ENCODE measurements at regions not wholly inside any gene's neighbourhood (a gene's known extent, or its start where the extent isn't known, plus 50 kb on each side); places are given as distances from the start of the nearest gene placed in this dataset.
"Not testable (repeated sequence)": the region's sequence is repeated elsewhere in the genome, so short reads cannot be mapped to it uniquely, and the experiment has no call there.

DNA sequence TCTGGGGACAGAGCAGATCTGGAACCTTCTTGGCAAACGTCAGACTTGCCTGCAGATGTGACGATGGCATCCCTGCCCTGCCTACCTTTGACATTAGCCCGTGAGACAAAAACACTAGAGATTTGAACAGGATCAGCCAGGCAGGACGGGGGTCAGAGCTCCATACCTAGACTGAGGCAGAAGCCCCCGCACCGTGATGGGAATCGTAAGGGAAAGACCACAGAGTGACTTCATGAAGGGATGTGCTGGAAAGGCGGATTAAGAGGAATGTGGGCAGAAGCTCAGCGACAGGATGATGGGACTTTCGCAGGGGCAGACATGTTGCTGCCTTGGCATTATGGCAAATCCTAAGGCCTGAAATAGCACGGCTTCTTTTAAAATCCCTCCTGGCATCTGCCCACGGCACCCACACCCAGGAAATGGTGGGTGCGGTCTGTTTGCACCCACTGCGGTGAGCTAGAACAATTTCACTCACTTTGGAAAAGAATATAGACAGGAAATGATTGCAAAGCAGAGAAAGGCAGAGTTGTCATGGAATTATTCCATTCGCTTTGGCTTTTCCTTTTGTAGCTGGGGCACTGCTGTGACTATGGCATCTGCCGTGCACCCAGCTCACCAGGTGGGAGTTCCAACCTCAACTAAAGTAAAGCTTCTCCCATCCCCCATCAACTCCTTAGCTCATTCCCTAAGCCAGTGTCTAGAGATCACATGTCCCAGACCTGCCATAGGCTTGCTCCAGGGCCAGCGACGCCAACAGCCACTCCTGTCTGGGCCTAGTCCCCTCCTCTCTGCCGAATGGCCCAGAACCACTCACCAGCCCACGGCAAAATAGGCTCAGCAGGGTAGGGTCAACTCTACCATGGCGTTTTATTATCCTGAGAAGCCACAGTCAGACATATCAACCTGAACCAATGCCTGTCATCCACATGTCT lies 112.7 kb upstream of the NPAS2 start:
- Histone ChIP-seq H3K9ac (ENCODE audit: low read length) (no peak overlapping the region), H3K4me3 (ENCODE audit: low read length) (no peak overlapping the region), H3K9me3 (ENCODE audit: control insufficient read depth, low read length) (no peaks in the 10 kb centered on the region), H3K36me3 (ENCODE audit: control insufficient read depth, insufficient read depth, low read length) (no peaks in the 10 kb centered on the region), H3K27me3 (ENCODE audit: control insufficient read depth, insufficient read depth, low read length) (no peaks in the 10 kb centered on the region), H3K4me1 (ENCODE audit: control insufficient read depth, insufficient read depth, low read length) (peaks cover 11% of the 10 kb centered on the region)

DNA sequence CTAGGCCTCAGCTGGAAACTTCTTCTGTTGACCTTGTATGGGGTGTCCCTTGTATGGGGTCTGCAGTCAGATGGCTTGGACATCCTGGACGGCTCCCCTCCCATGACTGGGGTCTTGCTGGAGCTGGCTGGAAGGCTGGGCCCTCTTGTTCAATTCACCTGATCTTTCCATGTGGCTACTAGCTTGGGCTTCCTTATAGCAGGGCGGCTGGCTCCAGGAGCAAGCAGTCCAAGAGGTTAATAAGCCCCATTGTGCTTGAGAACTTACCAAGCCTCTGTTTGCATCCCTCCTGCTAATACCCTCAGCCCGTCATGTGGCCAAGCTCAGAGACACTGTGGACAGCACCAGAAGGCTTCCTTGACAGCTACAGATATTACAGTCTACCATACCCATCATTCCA lies 111.6 kb upstream of the NPAS2 start:
- Histone ChIP-seq H3K4me1 (ENCODE audit: control insufficient read depth, insufficient read depth, low read length) (peaks cover 11% of the 10 kb centered on the region), H3K9me3 (ENCODE audit: control insufficient read depth, low read length) (no peaks in the 10 kb centered on the region), H3K9ac (ENCODE audit: low read length) (no peak overlapping the region), H3K36me3 (ENCODE audit: control insufficient read depth, insufficient read depth, low read length) (no peaks in the 10 kb centered on the region), H3K27me3 (ENCODE audit: control insufficient read depth, insufficient read depth, low read length) (no peaks in the 10 kb centered on the region), H3K4me3 (ENCODE audit: low read length) (no peak overlapping the region)

DNA sequence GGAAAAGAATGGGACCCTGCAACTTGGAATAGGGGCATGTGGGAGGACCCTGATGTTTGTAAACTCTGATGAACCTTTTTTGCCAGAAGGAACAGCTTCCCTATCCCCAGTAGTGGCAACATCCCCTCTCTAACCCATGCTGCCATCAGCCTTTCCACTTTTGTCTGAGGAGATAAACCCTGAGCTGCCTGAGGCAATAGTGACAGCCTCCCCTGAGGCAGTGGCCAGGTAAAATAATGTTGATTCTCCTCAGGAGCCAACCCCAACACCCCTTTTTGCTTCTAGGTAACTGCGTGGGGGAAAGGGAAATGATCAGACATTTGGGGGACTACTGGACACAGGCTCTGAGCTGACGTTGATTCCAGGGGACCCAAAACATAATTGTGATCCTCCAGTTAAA lies 106.8 kb upstream of the NPAS2 start:
- Histone ChIP-seq H3K9me3 (ENCODE audit: control insufficient read depth, low read length) (no peaks in the 10 kb centered on the region), H3K36me3 (ENCODE audit: control insufficient read depth, insufficient read depth, low read length) (no peaks in the 10 kb centered on the region), H3K4me3 (ENCODE audit: low read length) (no peak overlapping the region), H3K27me3 (ENCODE audit: control insufficient read depth, insufficient read depth, low read length) (no peaks in the 10 kb centered on the region), H3K4me1 (ENCODE audit: control insufficient read depth, insufficient read depth, low read length) (peaks cover 9% of the 10 kb centered on the region), H3K9ac (ENCODE audit: low read length) (no peak overlapping the region)

- not testable (repeated sequence) for H3K9me3 ChIP-seq (ENCODE audit: control insufficient read depth, low read length); H3K27me3 ChIP-seq (ENCODE audit: control insufficient read depth, insufficient read depth, low read length); H3K9ac ChIP-seq (ENCODE audit: low read length); H3K4me1 ChIP-seq (ENCODE audit: control insufficient read depth, insufficient read depth, low read length); H3K4me3 ChIP-seq (ENCODE audit: low read length); H3K36me3 ChIP-seq (ENCODE audit: control insufficient read depth, insufficient read depth, low read length)
Observed at GRCh38 chr2:100714396-100715010, 105.4 kb upstream of the NPAS2 start.

- not testable (repeated sequence) for H3K4me3 ChIP-seq (ENCODE audit: low read length); H3K36me3 ChIP-seq (ENCODE audit: control insufficient read depth, insufficient read depth, low read length); H3K4me1 ChIP-seq (ENCODE audit: control insufficient read depth, insufficient read depth, low read length); H3K27me3 ChIP-seq (ENCODE audit: control insufficient read depth, insufficient read depth, low read length); H3K9me3 ChIP-seq (ENCODE audit: control insufficient read depth, low read length); H3K9ac ChIP-seq (ENCODE audit: low read length)
Observed at GRCh38 chr2:100715861-100716260, 104.1 kb upstream of the NPAS2 start.

- H3K4me1 ChIP-seq (ENCODE audit: control insufficient read depth, insufficient read depth, low read length), result peaks cover 5% of the 10 kb centered on the region
- no peaks in the 10 kb centered on the region for H3K36me3 ChIP-seq (ENCODE audit: control insufficient read depth, insufficient read depth, low read length)
- no peaks in the 10 kb centered on the region for H3K27me3 ChIP-seq (ENCODE audit: control insufficient read depth, insufficient read depth, low read length)
- H3K4me3 ChIP-seq (ENCODE audit: low read length), result no peak overlapping the region
- H3K9me3 ChIP-seq (ENCODE audit: control insufficient read depth, low read length), result peaks cover 4% of the 10 kb centered on the region
- no peak overlapping the region for H3K9ac ChIP-seq (ENCODE audit: low read length)
Observed at GRCh38 chr2:100716581-100716980, 103.4 kb upstream of the NPAS2 start.

GRCh38 chr2:100718065-100718629 lies 101.8 kb upstream of the NPAS2 start:
- H3K4me1 ChIP-seq (ENCODE audit: control insufficient read depth, insufficient read depth, low read length), result peaks cover 5% of the 10 kb centered on the region

DNA sequence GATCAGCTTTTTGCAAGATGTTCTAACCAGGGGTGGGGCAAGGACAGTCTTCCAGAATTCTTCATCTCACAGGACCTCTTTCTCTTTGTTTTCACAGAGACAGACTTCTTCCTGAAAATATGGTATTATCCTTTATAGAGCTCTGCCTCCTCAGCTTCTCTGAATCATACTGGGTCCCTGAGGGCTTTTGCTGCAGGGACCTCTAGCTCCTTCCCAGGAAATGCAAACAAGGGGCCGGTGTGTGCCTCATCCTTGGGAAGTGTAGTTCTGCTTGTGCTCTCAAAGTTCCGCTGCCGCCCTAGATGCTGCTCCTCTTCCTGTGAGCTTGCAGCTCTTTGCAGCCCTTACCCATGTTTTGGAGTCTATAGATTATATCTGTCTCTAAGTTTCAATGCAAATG lies 99.5 kb upstream of the NPAS2 start:
- Histone ChIP-seq H3K36me3 (ENCODE audit: control insufficient read depth, insufficient read depth, low read length) (no peaks in the 10 kb centered on the region), H3K9me3 (ENCODE audit: control insufficient read depth, low read length) (peaks cover 4% of the 10 kb centered on the region), H3K4me1 (ENCODE audit: control insufficient read depth, insufficient read depth, low read length) (peaks cover 5% of the 10 kb centered on the region), H3K27me3 (ENCODE audit: control insufficient read depth, insufficient read depth, low read length) (no peaks in the 10 kb centered on the region), H3K4me3 (ENCODE audit: low read length) (no peak overlapping the region), H3K9ac (ENCODE audit: low read length) (no peak overlapping the region)

More at GRCh38 chr2:100718065-100718629, 101.8 kb upstream of the NPAS2 start:
- no peak overlapping the region for H3K9ac ChIP-seq (ENCODE audit: low read length)
- no peak overlapping the region for H3K4me3 ChIP-seq (ENCODE audit: low read length)
- no peaks in the 10 kb centered on the region for H3K27me3 ChIP-seq (ENCODE audit: control insufficient read depth, insufficient read depth, low read length)
- peaks cover 4% of the 10 kb centered on the region for H3K9me3 ChIP-seq (ENCODE audit: control insufficient read depth, low read length)
- H3K36me3 ChIP-seq (ENCODE audit: control insufficient read depth, insufficient read depth, low read length), result no peaks in the 10 kb centered on the region

DNA sequence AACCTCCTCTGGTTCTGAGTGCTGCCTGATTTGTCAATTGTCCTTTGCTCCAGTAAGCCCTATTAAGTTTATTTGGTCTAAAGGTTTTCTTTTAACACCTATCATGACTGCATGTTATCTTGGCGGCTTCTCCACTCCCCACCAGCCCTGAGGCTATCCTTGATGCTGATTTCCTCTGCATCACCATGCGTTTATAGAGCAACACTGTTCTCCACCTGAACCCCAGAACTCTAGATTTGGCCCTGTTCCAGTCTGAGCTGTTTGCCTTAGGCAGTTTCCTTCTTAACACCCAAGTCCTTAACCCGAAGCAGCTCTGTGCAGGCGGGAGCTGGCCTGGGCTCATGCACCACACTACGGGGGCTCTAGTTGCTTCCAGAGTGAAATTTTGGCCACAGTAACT lies 98.2 kb upstream of the NPAS2 start:
- H3K9ac ChIP-seq (ENCODE audit: low read length), result no peak overlapping the region
- H3K9me3 ChIP-seq (ENCODE audit: control insufficient read depth, low read length), result peaks cover 4% of the 10 kb centered on the region
- H3K36me3 ChIP-seq (ENCODE audit: control insufficient read depth, insufficient read depth, low read length), result no peaks in the 10 kb centered on the region
- no peaks in the 10 kb centered on the region for H3K27me3 ChIP-seq (ENCODE audit: control insufficient read depth, insufficient read depth, low read length)
- H3K4me3 ChIP-seq (ENCODE audit: low read length), result no peak overlapping the region
- H3K4me1 ChIP-seq (ENCODE audit: control insufficient read depth, insufficient read depth, low read length), result peaks cover under 1% of the 10 kb centered on the region

DNA sequence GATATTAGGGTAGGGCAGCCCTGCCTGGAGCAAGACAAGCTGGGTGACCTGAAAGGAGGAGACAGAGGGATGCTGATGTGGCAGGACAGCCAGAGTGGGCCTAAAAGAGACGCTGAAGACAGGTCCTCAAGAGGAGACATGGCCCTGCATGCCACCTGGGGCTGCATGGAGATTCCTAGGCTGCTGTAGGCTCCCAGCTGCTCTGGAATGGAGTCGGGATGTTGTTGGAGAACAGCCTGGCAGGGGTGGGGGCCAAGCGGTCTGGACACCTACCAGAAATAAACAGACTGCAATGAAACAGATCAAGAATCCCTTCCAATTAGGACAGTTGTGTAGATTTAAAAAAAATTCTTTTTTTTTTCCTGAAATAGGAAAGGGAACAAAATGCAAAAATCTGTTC lies 97.8 kb upstream of the NPAS2 start:
- Histone ChIP-seq H3K4me1 (ENCODE audit: control insufficient read depth, insufficient read depth, low read length) (no peaks in the 10 kb centered on the region), H3K36me3 (ENCODE audit: control insufficient read depth, insufficient read depth, low read length) (no peaks in the 10 kb centered on the region), H3K9me3 (ENCODE audit: control insufficient read depth, low read length) (peaks cover 4% of the 10 kb centered on the region), H3K9ac (ENCODE audit: low read length) (no peak overlapping the region), H3K27me3 (ENCODE audit: control insufficient read depth, insufficient read depth, low read length) (no peaks in the 10 kb centered on the region), H3K4me3 (ENCODE audit: low read length) (no peak overlapping the region)

DNA sequence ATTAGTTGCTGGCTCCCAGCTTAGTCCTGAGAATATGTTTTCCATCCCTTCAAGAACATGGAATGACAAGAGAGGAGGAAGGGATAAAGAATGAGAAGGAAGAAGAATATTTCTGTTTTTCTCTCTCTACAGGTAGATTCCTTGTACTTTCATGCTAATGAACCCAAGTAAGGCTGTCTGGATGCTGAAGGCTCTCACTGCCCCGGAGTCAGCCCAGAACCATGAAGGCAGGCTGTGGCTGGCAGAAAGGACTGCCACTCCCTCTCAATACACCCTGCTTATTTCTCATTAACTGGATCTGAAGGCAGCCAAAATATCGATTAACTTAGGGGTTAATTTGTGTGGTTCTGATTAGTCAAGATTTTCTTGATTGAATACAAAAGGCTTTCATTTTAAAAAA lies 93.1 kb upstream of the NPAS2 start:
- H3K9me3 ChIP-seq (ENCODE audit: control insufficient read depth, low read length), result no peaks in the 10 kb centered on the region
- no peaks in the 10 kb centered on the region for H3K36me3 ChIP-seq (ENCODE audit: control insufficient read depth, insufficient read depth, low read length)
- no peak overlapping the region for H3K9ac ChIP-seq (ENCODE audit: low read length)
- H3K27me3 ChIP-seq (ENCODE audit: control insufficient read depth, insufficient read depth, low read length), result no peaks in the 10 kb centered on the region
- no peaks in the 10 kb centered on the region for H3K4me1 ChIP-seq (ENCODE audit: control insufficient read depth, insufficient read depth, low read length)
- H3K4me3 ChIP-seq (ENCODE audit: low read length), result no peak overlapping the region

DNA sequence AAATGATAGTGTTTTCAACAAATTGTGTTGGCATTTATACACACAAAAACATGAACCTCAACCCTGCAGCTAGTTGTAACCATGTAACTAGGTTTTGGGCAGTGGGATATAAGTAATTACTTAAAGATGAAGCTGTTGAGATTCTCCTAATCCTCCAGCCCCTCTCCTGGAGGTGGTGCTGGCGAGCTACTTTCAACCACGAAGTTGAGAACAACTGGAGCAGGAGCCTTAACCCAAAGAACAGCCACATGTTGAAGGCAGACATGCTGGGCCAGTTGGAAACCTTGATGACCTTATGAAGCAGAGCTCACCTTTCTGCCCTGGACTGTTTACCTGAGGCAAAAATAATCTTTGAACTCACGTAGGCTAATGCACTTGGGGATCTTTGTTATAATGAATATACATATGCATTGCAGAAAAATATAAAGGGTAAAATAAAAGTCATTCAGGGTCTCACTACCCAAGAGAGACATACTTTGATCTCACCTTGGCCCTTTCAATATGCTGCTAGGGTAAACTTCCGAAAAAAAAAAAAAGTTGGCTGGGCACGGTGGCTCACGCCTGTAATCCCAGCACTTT lies 89.6 kb upstream of the NPAS2 start:
- Histone ChIP-seq H3K9ac (ENCODE audit: low read length) (no peak overlapping the region), H3K27me3 (ENCODE audit: control insufficient read depth, insufficient read depth, low read length) (no peaks in the 10 kb centered on the region), H3K4me3 (ENCODE audit: low read length) (no peak overlapping the region), H3K36me3 (ENCODE audit: control insufficient read depth, insufficient read depth, low read length) (no peaks in the 10 kb centered on the region), H3K9me3 (ENCODE audit: control insufficient read depth, low read length) (no peaks in the 10 kb centered on the region), H3K4me1 (ENCODE audit: control insufficient read depth, insufficient read depth, low read length) (no peaks in the 10 kb centered on the region)

Data from mucosa of stomach (tissue), 1 donor.